ENCODE measurements at regions not wholly inside any gene's neighbourhood (a gene's known extent, or its start where the extent isn't known, plus 50 kb on each side); places are given as distances from the start of the nearest gene placed in this dataset.

DNA sequence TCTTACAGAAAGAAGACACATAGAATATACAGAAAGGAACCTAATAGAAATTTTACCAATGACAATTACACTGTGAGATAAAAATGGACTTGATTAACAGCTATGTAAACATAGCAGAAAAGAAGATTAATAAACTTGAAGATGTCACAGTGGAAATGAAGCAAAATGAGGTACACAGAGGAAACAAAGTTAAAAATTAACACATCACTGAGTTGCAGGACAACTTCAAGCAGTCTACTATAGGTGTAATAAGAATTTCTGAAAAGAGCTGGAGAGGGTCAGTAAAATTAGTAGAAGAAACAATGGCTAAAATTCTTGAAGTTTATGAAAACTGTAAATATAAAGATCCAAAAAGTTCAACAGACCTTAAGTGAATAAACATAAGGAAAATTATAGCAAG lies 738.7 kb downstream of the C12orf50 start:
- DNase-seq: no peak
- TF ChIP-seq, protein P1, sequence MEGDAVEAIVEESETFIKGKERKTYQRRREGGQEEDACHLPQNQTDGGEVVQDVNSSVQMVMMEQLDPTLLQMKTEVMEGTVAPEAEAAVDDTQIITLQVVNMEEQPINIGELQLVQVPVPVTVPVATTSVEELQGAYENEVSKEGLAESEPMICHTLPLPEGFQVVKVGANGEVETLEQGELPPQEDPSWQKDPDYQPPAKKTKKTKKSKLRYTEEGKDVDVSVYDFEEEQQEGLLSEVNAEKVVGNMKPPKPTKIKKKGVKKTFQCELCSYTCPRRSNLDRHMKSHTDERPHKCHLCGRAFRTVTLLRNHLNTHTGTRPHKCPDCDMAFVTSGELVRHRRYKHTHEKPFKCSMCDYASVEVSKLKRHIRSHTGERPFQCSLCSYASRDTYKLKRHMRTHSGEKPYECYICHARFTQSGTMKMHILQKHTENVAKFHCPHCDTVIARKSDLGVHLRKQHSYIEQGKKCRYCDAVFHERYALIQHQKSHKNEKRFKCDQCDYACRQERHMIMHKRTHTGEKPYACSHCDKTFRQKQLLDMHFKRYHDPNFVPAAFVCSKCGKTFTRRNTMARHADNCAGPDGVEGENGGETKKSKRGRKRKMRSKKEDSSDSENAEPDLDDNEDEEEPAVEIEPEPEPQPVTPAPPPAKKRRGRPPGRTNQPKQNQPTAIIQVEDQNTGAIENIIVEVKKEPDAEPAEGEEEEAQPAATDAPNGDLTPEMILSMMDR (IDR thresholded peaks at IDR 0.05): no peak
- no peak for TF ChIP-seq POLR2A (IDR thresholded peaks at IDR 0.05)
- H3K36me3 ChIP-seq: no peaks in the 10 kb centered on the region
- no peaks in the 10 kb centered on the region for H3K9me3 ChIP-seq
- no peaks in the 10 kb centered on the region for H3K27me3 ChIP-seq
- ATAC-seq: no peak
- H3K4me3 ChIP-seq: no peak overlapping the region
- H3K27ac ChIP-seq: no peak overlapping the region
- no peaks in the 10 kb centered on the region for H3K4me1 ChIP-seq
- intact Hi-C loops (cut with DNase I): no loop called here

DNA sequence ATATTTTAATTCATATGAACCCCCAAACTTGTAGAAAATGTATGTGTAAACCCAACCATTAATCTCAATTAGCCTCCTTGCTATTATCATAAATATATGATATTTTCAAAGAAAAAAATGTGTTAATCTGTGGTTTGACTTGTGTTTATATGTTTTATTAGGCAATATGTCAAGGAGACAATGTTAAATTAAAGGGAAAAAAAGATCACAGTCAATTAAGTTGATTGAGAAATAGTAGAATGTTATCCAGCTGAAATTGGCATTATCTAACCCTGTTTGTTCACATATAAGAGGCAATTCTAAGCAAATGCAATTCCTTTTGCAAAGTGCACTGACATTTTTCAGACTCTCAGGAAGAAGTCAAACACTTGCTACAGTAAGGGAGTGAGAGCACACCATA lies 745.3 kb downstream of the C12orf50 start:
- Histone ChIP-seq H3K4me1 (no peaks in the 10 kb centered on the region), H3K4me3 (no peak overlapping the region), H3K27me3 (no peaks in the 10 kb centered on the region), H3K9me3 (no peaks in the 10 kb centered on the region), H3K27ac (no peak overlapping the region), H3K36me3 (no peaks in the 10 kb centered on the region)
- intact Hi-C loops (cut with DNase I): no loop called here
- TF ChIP-seq POLR2A (IDR thresholded peaks at IDR 0.05): no peak
- TF ChIP-seq, protein P1 (IDR thresholded peaks at IDR 0.05): no peak
- DNase-seq (no peak), ATAC-seq (no peak)

DNA sequence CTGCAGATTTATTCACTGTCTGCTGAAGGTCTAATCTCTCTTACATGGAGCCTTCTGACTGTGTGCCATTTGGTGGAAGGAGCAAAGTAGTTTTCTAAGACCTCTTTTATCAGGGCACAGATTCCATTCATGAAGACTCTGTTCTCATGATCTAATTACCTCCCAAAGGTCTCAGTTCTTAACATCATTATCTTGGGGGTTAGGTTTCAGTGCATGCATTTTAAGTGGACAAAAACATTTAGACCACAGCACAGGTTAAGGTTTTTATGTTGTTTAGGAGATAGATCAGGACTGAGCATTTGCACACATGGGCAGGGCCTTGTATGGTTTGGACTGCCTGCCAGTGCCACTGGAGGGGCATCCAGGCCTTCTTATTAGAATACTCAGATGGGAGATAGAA lies 746.1 kb downstream of the C12orf50 start:
- intact Hi-C loops (cut with DNase I): no loop called here
- Histone ChIP-seq H3K36me3 (no peaks in the 10 kb centered on the region), H3K27me3 (no peaks in the 10 kb centered on the region), H3K4me1 (no peaks in the 10 kb centered on the region), H3K27ac (no peak overlapping the region), H3K9me3 (no peaks in the 10 kb centered on the region), H3K4me3 (no peak overlapping the region)
- no peak for ATAC-seq
- no peak for TF ChIP-seq POLR2A (IDR thresholded peaks at IDR 0.05)
- TF ChIP-seq, protein P1 (IDR thresholded peaks at IDR 0.05): no peak
- DNase-seq: no peak

DNA sequence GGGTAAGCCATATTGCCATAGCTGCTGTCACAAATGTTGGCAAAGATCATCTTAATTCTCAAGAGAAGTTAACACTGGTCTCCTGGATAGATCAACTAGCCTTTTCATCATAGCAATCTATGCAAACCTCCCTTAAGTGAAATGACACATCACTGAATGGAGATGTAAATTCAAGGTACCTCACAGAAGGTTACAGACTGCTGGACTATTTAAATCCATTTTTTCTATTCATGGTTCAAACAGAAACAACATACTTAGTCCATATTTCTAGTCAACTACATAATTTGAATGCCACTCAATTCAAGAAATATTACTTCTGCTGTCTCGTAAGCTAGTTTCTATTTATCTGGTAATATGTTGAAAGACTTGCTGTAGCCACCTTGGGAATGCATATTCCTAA lies 748.3 kb downstream of the C12orf50 start:
- Histone ChIP-seq H3K4me1 (no peaks in the 10 kb centered on the region), H3K27me3 (no peaks in the 10 kb centered on the region), H3K4me3 (no peak overlapping the region), H3K36me3 (no peaks in the 10 kb centered on the region), H3K27ac (no peak overlapping the region), H3K9me3 (no peaks in the 10 kb centered on the region)
- DNase-seq: no peak
- intact Hi-C loops (cut with DNase I): no loop called here
- TF ChIP-seq, protein P1 (IDR thresholded peaks at IDR 0.05): no peak
- TF ChIP-seq POLR2A (IDR thresholded peaks at IDR 0.05): no peak
- ATAC-seq: no peak
- WGBS (ENCODE audit: insufficient coverage, low coverage, low lambda C conversion rate, missing lambda C conversion rate): 92% methylated on average over 1 of the region's 1 CpG

DNA sequence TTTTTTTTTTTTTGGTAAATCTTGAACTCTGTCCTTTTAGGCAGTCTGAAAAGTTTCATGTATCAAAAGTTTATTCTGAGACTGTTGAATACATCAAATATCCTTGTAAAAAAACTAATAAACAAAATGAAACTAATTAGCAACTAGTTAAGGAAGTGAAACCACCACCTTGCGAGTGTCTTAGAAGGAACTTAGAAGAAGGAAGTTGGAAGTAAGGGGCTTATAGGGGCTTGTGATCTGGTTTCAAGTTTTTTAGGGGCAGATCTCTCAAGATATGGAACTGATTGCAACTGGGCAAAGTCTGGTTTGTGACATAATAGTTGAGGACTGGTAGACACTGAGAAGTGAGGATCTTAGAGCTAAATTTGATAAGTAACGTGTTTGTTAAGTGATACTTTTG lies 748.8 kb downstream of the C12orf50 start:
- Histone ChIP-seq H3K4me3 (no peak overlapping the region), H3K9me3 (no peaks in the 10 kb centered on the region), H3K27me3 (no peaks in the 10 kb centered on the region), H3K4me1 (no peaks in the 10 kb centered on the region), H3K27ac (no peak overlapping the region), H3K36me3 (no peaks in the 10 kb centered on the region)
- intact Hi-C loops (cut with DNase I): no loop called here
- no peak for DNase-seq
- WGBS (ENCODE audit: insufficient coverage, low coverage, low lambda C conversion rate, missing lambda C conversion rate): 64% methylated on average over 2 of the region's 2 CpGs
- ATAC-seq: no peak
- TF ChIP-seq, protein P1 (IDR thresholded peaks at IDR 0.05): no peak
- TF ChIP-seq POLR2A (IDR thresholded peaks at IDR 0.05): no peak
